Uterus (tissue), 2 donors: ENCODE measurements at regions not wholly inside any gene's neighbourhood (a gene's known extent, or its start where the extent isn't known, plus 50 kb on each side); places are given as distances from the start of the nearest gene placed in this dataset.

ENCODE experiments used
- POLR2A ChIP-seq, 2 donors: fragments of 450-650 bp; IDR thresholded peaks; one replicate each; pipeline ENCODE4 v1.6.1; 2016; ENCODE audit warnings: antibody characterized with exemption in 2 of 2, mild to moderate bottlenecking in 1 of 2, moderate library complexity in 1 of 2
- TF ChIP-seq, protein P1 (sequence below), 4 experiments: fragments of 200-600 bp in 2 of 4; fragments of 450-650 bp in 2 of 4; sonication (generic) in 2 of 4; IDR thresholded peaks; one replicate each; pipeline ENCODE4 v1.5.1; 2016 to 2019; ENCODE audit warnings: antibody characterized with exemption in 4 of 4, mild to moderate bottlenecking in 2 of 4, moderate library complexity in 1 of 4

DNA sequence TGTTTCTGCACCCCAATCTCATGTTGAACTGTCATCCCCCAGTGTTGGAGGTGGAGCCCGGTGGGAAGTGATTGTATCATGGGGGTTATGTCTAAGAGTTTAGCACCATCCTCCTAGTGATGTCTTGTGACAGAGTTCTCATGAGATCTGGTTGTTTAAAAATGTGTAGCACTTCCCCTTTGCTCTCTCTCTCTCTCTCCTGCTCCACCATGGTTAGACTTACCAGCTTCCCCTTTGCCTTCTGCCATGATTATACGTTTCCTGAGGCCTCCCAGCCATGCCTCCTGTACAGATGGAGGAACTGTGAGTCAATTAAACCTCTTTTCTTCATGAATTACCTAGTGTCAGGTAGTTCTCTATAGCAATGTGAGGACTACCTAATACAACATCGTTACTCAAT is 396.9 kb upstream of the LRATD1 start:
- TF ChIP-seq, protein P1, sequence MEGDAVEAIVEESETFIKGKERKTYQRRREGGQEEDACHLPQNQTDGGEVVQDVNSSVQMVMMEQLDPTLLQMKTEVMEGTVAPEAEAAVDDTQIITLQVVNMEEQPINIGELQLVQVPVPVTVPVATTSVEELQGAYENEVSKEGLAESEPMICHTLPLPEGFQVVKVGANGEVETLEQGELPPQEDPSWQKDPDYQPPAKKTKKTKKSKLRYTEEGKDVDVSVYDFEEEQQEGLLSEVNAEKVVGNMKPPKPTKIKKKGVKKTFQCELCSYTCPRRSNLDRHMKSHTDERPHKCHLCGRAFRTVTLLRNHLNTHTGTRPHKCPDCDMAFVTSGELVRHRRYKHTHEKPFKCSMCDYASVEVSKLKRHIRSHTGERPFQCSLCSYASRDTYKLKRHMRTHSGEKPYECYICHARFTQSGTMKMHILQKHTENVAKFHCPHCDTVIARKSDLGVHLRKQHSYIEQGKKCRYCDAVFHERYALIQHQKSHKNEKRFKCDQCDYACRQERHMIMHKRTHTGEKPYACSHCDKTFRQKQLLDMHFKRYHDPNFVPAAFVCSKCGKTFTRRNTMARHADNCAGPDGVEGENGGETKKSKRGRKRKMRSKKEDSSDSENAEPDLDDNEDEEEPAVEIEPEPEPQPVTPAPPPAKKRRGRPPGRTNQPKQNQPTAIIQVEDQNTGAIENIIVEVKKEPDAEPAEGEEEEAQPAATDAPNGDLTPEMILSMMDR (IDR thresholded peaks at IDR 0.05): no peak
- TF ChIP-seq POLR2A (IDR thresholded peaks at IDR 0.05): no peak
